ENCODE measurements at regions not wholly inside any gene's neighbourhood (a gene's known extent, or its start where the extent isn't known, plus 50 kb on each side); places are given as distances from the start of the nearest gene placed in this dataset.
A peak's percentile ranks its signal among the peaks of the same experiment; 100 is the strongest.
"Not testable (repeated sequence)": the region's sequence is repeated elsewhere in the genome, so short reads cannot be mapped to it uniquely, and the experiment has no call there.

DNA sequence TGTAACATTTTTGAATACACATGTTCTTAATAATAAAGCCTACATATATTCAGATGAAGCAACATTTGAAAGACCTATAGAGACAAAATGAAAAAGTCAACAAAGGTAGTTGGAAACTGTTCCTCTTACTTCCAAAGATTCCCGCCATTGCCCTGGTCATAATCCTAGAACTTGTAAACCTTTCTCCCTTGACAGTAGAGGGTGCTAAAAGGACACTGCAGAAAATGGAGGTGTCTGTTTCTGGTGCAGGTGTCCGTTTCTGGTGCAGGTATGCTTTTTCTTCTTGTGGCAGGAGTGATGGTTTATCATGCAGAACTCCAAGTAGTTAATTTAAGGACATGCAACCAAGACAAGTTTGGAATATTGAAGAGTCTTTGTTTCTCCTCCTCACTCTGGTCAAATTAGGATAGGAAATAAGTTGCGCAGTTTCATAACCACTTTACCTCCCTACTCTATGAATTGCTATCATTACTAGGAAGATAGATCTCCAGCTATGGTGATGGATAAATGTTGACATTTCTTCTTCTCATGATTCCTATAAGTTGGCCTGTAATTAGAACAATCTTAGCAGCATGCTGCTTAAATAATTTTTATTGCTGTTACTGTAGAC, 56.0 kb upstream of the FAM174A start:
- DNase-seq: no peak

DNA sequence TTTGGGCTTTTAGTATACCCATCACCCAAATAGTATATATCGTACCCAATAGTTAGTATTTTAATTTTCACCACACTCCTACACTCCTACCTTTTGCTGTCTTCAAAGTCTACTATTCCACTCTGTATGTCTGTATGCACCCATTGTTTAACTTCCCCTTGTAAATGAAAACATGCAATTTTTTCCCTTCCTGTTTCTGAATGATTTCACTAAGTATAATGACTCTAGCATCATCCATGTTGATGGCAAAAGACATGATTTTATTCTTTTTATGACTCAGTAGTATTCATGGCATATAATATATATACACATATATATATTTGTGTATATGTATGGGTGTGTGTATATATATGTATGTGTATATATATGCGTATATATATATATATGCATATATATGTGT, 63.1 kb upstream of the FAM174A start:
- DNase-seq: no peak

DNA sequence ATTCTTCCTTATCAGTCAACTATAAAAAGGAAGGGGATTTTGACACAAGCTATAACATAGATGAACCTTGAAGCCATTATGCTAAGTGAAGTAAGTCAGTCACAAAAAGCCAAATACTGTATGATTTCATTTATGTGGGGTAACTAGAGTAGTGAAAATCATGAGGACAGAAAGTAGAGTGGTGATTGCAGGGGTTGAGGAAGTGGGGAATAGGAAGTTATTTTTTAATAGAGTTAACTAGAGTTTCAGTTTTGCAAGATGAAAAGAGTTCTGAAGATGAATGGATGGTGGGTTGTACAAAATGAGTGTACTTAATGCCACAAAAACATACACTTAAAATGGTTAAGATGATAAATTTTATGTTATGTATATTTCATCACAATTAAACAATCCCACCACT, 65.4 kb upstream of the FAM174A start:
- no peak for DNase-seq

DNA sequence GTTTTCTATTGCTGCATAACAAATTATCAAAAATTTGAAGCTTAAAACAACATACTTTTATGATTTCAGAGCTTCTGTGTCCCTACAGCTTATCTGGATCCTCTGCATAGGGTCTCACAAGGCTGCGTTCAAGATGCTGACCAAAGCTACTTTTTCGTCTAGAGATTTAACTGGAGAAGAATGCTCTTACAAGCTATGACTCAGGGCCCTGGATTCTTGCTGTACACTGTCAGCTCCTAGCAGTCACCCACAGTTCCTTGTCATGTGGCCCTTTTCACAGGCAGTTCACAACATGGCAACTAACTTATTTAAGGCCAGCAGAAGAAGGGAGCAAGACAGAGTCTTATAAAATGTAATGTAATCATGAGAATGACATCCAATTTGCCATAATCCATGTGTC, 70.8 kb upstream of the FAM174A start:
- no peak for DNase-seq

DNA sequence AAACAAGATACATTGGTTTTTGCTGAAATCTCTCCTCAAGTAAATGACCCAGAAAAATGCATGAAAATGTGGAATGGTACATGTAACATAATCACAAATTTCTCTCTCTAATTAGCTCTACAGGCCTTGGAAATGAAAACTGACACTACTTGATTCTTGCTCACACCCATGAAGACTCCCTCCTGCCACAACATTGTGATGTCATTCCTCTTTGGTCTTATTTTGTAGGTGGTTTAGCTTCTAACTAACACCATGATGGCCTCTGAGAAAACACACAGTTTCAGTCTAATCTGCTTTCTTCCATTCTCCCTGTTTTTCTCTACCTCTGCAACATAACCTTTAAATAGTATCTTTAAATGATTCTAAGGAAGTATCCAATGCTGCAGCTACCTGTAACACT, 78.6 kb upstream of the FAM174A start:
- no peak for DNase-seq

DNA sequence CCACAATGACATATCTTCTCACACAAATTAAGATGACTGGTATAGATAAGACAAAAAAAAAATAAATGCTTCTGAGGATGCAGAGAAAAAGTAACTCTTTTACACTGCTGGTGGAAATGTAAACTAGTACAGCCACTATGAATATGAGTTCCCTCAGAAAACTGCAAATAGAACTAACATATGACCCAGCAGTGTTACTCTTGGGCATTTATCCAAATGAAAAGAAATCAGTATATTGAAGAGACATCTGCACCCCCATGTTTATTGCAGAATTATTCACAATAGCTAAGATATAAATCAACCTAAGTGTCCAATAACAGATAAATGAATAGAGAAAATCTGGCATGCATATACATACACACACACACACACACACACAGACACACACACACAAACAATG, 83.0 kb upstream of the FAM174A start:
- no peak for DNase-seq

DNA sequence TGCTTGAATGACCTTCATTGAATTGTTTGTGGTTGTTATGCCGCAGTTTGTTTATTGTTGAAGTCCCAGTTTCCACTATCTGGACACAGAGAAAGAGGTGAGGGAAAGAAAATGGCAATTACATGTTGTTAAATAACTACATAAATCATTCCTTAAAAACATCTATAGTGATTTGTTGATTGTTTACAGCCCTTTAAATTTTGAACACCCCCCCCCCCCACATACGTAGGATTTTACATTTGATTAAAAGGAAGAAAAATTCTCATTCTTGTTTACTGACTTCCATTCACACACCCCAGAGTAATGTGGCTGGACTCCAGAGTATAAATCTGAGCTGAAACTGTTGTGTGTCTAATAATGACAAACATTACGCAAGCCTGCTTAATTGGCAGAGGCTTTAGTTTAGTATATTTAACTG, 87.1 kb upstream of the FAM174A start:
- DNase-seq: no peak

DNA sequence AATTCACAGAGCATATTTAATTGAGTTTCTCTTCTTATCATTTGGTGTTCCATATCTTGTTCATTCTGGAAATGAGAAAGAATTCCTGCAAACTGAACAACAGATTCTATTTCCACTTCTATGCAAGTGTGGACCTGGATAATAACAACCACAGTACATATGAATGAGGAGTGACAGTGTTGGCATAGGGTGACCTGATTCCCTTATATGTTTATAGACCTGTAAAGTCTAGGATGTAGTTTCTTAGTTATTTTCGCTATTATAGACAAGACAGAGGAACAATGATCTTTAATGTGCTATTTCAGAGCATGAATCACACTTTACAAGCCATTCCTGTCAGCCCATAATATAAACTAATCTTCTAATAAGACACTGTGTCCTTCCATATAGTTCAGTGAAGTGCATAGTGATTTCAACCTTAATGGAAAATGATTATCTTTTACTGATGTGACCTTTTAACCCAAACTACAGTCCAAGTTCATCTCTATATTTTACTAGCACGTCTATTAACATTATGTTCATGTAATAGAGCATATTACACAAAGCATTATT, 88.2 kb upstream of the FAM174A start:
- DNase-seq: no peak

DNA sequence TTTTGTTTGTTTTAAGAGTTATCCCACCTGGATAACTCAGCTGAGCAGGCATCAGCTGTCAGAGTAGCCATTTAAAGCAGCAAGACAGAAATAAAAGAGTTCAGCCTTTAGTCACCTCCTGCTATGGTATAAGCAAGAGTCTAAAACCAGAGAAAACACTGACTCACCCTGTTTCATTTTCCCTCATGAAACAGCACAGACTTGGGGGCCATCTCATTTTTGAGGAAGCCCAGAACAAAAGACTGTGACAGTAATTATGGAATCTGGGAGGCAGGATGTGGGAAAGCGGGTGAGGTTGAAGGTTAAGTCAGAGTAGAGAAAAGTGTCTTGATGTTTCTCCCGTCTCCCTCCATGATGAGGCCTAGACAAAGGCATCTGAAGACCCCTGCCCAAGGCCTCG, 90.2 kb upstream of the FAM174A start:
- no peak for DNase-seq

DNA sequence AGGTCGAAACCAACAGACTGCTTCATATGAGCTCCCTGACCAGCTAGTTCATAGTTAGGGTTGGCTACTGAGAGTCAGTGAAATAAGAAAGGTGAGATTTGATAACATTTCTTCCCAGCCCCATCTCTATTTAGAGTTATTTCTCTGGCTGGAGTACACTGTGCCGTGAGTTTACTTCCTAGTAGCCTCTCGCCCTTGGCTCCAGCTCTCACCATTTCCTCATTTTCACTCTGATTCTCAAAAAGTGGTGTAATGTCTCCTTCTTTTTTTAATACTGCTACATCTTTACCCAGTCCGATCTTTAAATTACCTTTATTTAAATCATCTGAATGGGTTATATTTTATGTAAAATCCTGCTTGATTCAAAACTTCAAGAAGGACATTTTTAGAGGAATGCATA, 100.4 kb upstream of the FAM174A start:
- no peak for DNase-seq

DNA sequence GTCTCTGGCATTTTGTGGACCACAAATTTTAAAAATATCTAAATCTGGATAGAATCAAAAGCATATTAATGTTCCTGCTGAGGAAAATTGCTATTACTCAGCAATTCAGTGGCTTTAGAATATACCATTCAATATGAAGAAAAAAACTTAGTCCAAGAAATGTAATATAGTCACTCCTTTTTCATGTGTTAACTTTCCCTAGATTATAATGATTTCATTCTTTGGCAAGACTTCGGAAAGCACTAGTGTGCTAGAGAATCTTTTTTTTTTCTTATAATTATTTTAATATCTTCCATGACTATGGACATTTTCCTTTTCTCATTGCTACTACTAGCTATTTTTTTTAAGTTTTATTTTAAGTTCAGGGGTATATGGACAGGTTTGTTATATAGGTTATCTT, 102.4 kb upstream of the FAM174A start:
- no peak for DNase-seq

DNA sequence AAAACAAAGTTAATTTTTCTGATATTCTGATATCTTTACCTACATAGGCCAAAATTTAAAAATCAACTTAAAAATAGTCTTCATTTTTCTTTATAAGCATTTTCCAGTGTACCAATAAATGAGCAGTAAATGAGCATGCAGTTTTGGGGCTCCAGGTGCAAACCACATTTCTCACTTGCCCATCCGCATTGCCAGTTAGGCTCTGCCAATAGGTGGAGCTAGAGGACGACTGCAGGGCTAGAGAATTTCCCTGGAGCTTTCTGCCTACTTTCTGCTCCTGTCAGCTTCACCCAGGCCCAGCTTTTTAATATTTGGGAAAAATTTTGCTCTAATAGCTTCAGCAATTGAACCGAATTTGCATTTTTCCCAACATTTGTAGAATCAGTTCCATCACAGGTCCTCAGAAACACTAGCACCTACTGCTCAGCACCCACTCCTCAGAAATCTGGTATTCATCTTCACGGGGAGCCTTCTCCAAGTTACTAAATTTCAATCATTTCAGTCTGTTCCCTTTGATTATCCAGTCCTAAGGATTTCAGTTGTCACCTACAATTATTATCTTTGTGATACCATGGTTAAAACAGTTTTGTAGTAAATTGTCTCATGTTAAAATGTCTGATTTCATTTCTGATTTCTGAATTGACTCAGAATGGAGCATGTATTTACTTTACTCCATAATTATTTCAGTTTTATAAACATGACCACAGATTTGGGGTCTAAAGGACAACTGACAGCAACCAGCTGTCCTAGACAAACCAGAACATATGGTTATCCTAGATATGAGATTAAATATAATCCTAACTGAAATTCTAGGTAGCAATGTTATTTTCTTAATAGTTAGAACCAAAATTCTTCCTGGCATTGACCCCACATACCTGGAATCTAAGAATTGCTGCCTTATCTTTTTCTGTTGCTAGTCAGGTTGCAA, 104.6 kb upstream of the FAM174A start:
- peak in 24 of 51 donors; percentile 0 to 51 (median 8) for DNase-seq

DNA sequence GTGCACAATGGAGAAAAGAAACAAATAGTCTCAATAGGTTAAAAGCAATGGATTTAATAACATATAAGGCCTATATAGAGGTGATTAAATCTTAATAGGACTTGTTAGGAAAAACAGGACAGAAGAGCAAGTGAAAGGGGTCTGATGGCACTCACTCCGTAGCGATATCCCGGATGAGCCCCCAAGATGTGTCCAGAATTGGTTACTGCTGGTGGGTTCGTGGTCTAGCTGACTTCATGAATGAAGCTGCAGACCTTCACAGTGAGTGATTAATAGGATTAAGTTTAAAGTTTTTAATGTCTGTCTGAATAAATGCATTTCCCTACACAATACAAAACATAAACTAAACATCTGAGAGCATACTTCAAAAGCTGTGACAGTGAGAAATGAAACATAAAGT, 110.4 kb upstream of the FAM174A start:
- DNase-seq: no peak

DNA sequence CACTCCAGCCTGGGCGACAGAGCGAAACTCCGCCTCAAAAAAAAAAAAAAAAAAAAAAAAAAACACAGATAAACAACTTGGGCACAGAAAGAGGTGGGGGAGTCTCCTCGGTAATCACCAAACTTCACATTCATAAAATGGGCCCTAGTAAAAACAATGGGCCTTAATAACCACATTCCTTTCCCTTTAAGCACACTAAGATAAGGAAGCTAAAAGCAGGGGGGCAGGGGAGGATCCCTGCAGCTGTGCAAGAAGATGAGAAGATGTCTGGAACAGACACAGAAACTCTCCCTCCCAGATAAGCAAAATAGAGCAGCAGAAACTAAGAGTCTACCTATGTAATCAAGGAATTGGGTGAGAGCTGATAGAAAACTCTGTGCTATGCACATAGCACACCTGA, 111.2 kb upstream of the FAM174A start:
- no peak for DNase-seq

DNA sequence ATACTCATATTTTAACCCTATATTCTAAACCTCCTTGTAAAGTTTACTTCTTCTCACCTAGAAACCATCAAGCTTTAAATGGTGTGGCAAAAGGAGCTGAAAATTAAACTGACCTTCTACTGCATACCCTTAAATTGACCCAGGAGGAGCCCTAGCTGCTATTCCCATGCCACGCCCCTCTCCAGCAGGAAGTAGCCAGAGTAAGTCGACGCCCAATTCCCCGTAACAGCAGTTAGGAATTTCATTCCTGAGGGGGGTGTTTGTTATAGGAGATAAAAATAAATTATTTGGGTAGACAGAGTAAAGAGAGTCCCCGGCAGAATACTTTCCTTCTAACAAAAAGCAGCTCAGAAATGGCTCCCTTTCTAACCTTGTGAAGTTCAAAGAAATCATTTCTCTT, 111.8 kb upstream of the FAM174A start:
- no peak for DNase-seq

DNA sequence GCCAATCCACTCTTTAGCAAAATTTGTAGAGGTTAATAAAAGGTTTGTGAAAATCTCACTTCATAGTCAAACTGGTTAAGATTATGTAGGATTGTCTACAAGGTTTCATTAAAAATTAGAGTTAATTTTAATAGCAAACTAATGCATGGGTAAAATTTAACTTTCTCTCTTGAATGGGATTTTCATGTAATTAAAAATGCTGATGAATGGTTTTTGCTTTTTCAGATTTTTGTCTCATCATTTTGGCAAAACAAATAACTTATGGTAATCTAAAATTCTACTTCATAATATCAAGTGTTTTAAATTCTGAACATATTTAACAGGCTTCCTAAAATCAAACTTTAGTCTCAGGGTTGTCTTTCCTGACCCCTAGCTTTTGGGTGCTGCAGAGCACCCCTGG, 113.8 kb upstream of the FAM174A start:
- DNase-seq: no peak

DNA sequence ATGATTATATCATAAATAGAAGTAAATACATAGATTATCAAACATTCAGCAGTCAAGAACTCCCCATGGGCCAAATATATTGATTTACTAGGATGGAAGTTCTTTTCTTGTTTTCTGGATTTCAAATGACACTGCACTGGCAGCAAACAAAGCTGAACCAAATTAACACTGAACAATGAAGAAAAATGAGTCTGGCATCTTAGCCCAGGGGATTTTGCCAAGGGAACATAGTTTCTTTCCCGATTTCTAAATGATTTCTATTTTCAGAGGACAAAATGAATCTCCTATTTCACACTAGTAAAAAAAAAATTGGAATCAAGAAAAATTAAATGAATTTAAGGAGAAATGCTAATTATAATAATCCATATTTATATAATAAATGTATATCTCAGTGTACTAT, 116.9 kb upstream of the FAM174A start:
- no peak for DNase-seq

DNA sequence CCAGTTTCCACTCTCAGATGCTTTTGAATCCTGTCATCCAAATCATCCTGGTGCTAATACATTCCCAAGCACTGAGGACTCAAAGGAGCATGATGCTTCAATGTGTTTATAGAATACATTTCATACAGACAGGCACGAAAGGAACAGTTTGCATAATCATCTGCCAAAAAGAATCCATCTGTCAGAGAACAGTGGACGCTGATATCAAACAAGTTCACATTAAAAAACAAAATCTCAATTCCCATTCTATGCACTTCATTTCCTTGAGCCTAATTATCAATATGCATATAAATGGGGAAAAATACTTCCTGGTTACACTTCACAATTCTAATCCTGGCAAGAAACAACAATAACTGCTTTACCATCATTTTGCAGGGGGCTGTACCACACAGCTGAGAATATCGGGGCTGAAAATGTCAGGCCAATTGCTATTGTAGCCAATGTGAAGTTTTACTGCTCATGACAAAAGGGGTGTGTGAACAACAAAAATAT, 125.5 kb upstream of the FAM174A start:
- no peak for DNase-seq

DNA sequence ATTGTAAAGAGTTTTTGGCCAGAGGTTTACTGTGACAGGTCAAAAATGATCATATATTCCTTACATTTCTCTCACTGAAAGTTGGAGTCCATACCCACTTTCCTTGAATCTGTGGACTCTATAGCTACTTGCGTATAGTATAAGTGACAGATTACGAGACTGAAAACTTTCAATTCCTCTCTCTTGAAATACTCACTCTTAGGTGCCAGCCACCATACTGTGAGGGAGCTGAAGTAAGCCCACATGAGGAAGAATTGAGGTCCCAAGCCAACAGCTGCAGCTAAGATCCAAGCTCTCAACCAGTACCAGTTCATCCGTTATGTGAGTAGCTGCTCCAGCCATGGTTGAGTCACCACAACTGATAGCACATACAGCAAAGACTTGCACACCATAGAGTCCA, 128.1 kb upstream of the FAM174A start:
- no peak for DNase-seq

DNA sequence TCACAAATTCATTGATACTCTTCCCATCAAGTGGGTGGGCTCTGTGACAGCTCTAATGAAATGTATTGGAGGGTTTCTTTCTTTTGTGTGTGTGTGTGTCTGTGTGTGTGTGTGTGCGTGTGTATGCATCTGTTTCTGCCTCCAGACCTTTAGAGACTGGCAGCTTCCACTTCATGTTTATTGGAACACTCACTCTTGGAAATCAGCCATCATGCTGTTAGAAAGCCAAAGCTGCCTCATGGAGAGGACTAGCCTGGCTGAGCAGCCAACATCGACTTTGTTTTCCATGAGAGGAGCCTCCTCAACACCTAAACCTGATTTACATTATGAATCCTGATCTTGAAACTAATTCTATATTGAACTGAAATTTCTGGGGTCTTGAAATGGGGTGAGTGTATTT, 128.5 kb upstream of the FAM174A start:
- peak in 1 of 51 donors; percentile 0 for DNase-seq

DNA sequence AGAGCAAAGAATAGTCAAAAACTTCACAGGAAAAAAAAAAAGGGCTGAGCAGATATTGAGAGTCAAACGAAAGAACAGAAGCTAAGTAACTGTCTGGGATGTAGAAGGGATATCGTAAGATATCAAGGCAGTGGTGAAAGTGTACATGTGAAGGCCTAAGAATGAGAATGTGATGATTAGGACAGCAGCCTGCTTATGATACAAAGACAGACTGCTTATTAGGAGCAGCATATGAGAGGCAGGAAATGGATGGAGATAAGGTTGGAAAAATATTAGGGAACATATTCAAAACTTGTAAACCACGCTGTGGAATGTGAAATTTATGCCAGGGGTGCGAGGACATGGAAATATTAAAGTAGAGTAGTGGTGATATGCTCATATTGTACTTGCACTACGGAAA, 133.1 kb upstream of the FAM174A start:
- no peak for DNase-seq

DNA sequence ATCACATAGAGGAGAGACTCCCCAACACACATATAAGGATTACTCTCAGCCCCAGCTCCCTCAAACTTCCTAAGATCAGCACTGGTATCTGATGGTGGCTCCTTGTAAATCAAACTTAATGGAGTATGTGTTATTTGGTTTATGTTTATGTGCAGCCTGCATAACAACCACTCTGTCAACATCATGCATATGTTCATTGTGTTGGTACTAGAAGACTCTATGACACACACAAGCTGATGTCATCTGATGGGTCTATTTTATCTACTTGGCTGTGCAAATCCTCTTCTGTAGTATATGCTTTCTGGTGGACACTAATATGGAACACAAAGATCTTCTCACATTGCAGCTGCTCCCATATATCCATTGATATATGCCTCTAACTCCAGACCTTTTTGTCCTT, 134.0 kb upstream of the FAM174A start:
- no peak for DNase-seq

DNA sequence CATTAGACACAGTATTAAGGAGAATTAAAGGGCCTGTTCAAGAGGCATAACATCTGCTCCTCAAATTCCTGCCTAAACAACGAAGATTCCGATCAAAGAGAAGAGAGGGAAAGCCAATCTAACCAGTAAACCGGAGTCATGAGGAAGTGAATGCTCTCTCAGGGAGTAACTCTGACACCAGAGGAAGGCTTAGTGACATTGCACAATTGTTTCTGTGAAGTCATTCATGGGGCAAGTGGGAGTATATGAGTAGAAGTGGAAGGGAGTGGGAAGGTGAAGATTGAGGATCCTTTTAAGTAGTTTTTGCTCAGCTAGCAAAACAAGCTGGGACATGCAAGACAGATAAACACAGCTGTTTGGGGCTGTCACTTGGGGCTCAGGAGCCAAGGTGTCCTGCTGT, 136.4 kb upstream of the FAM174A start:
- DNase-seq: not testable (repeated sequence)
